ENCODE measurements at regions not wholly inside any gene's neighbourhood (a gene's known extent, or its start where the extent isn't known, plus 50 kb on each side); places are given as distances from the start of the nearest gene placed in this dataset.

DNA sequence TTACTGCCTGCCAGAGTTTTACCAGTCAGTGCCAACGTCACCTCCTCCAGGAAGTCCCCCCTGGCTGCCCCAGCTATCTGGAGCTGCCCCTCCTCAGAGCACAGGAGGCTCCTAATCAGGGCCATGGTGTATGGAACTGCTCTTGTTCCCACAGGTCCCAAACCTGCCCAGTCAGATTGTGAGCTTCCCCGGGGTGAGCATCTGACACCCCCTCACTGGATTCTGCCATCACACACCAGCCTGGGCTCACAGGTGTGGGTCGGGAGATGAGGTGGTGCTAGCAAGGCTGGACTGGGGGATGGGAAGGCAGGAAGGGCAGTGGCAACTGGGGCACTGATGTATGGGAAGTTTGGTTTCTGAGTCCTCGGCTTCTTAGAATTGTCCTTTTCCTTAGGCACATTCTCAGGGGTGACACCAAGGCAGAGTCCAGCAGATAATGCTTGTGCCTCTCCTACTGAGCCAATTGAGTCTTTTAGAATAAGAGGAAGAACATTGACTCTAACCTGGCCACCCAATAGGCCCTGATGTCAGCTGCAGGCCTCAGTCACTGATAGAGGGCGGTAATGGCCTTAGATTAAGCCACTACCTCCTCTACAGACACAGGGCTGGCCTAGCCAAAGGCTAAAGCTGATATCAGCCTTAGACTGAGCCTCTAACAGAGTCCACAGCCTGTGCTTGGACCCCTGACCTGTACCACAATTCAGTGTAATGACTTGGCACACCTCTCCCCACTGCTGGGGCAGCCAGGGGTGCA is 107.9 kb downstream of the WSCD1 start:
- TF ChIP-seq CTCF (IDR thresholded peaks at IDR 0.05 in 4 of 5, conservative IDR thresholded peaks at IDR 0.05 in 1 of 5) (no peak), POLR2A (IDR thresholded peaks at IDR 0.05) (no peak)

All from gastrocnemius medialis (tissue), 4 donors.